HFFc6 (cell line): ENCODE measurements at regions not wholly inside any gene's neighbourhood (a gene's known extent, or its start where the extent isn't known, plus 50 kb on each side); places are given as distances from the start of the nearest gene placed in this dataset.
"Not testable (repeated sequence)": the region's sequence is repeated elsewhere in the genome, so short reads cannot be mapped to it uniquely, and the experiment has no call there.

Experiments
- DNase-seq: peaks from one replicate; pipeline ENCODE4 v3.0.0-alpha.2; 2018
- H3K27ac Mint-ChIP-seq: 2 replicates; pipeline ENCODE4 v1.8.0; 2020; ENCODE audit warnings: mild to moderate bottlenecking, mixed read lengths
- H3K27me3 Mint-ChIP-seq: 2 replicates; pipeline ENCODE4 v1.8.0; 2021; ENCODE audit warnings: mild to moderate bottlenecking, moderate library complexity, mixed read lengths; ENCODE audit not compliant: insufficient read depth
- H3K36me3 Mint-ChIP-seq: 2 replicates; pipeline ENCODE4 v1.8.0; 2021; ENCODE audit warnings: low read depth, mixed read lengths
- H3K4me1 Mint-ChIP-seq: 2 replicates; pipeline ENCODE4 v1.8.0; 2020; ENCODE audit warnings: low read depth, mixed read lengths
- H3K4me3 Mint-ChIP-seq: 2 replicates; pipeline ENCODE4 v1.8.0; 2020; ENCODE audit warnings: mild to moderate bottlenecking, moderate library complexity, mixed read lengths
- H3K9me3 Mint-ChIP-seq: 2 replicates; pipeline ENCODE4 v1.8.0; 2020; ENCODE audit warnings: mild to moderate bottlenecking, mixed read lengths
- TF ChIP-seq, protein P1 (sequence below): fragments of 200-600 bp; sonication (generic); IDR thresholded peaks from 2 replicates; pipeline ENCODE4 v1.5.0; 2021; ENCODE audit warnings: antibody characterized with exemption, mild to moderate bottlenecking

DNA sequence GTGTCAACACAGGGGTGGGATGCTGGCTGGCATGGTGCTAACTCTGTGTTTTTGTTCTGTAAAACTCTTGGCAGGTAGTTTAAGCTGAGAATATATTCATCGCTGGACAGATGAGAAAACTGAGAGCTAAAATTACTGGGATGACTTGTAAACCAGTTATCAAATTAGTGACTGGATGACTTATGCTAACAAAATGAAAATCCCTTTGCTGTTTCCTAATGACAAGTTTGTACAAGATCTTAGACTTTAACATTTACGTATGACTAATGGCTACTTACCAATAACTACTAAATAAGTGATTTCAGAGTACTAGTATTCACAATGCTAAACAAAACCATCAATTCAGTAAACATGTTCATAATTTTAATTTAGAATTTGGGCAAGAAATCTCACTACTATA lies 854.8 kb upstream of the ARRDC3 start:
- Mint-ChIP-seq H3K9me3 (peaks cover 16% of the 10 kb centered on the region), H3K36me3 (no peaks in the 10 kb centered on the region; the same call in 1 of the 2 replicates), H3K27ac (no peak overlapping the region), H3K27me3 (no peaks in the 10 kb centered on the region; the same call in 1 of the 2 replicates), H3K4me3 (no peak overlapping the region), H3K4me1 (no peaks in the 10 kb centered on the region)
- TF ChIP-seq, protein P1, sequence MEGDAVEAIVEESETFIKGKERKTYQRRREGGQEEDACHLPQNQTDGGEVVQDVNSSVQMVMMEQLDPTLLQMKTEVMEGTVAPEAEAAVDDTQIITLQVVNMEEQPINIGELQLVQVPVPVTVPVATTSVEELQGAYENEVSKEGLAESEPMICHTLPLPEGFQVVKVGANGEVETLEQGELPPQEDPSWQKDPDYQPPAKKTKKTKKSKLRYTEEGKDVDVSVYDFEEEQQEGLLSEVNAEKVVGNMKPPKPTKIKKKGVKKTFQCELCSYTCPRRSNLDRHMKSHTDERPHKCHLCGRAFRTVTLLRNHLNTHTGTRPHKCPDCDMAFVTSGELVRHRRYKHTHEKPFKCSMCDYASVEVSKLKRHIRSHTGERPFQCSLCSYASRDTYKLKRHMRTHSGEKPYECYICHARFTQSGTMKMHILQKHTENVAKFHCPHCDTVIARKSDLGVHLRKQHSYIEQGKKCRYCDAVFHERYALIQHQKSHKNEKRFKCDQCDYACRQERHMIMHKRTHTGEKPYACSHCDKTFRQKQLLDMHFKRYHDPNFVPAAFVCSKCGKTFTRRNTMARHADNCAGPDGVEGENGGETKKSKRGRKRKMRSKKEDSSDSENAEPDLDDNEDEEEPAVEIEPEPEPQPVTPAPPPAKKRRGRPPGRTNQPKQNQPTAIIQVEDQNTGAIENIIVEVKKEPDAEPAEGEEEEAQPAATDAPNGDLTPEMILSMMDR: no peak
- DNase-seq: no peak

DNA sequence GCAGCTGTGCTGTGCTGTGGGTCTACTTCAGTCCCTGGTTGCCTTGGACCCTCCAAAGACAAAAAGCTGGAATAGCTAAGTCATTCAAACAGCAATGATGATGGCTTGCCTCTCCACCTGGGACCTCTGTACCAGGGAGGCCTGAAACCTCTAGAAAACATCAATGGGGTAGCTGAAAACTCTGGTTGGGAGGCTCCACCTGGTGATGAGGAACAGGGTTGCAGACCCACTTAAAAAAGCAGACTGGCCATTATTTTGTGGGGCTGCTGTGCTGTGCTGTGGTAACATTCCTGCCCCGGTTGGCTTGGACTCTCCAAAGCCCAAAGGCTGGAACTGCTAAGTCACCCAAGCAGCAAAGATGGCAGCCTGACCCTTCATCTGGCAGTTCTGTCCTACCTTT lies 839.3 kb upstream of the ARRDC3 start:
- no peak overlapping the region for H3K4me3 Mint-ChIP-seq
- H3K4me1 Mint-ChIP-seq: no peaks in the 10 kb centered on the region

DNA sequence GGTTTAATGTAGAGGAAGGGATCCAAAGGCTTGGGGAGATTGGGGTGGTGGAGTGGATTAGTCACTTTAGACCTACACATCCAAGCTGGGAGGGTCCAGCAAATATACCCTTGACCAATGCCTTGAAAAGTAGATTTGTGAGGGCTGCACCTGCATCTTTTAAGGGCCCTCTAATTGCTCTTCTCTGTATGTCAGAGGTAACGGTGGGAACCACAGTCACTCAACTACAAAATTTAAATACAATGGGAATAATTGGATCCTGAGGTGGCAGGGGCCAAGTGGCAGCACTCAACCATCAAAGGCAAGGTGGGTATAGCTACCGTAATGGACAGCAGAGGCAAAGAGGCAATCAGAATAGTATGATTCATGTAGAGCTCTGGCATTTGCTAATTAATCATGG lies 833.7 kb upstream of the ARRDC3 start:
- not testable (repeated sequence) for DNase-seq, H3K27me3 Mint-ChIP-seq, H3K36me3 Mint-ChIP-seq, H3K27ac Mint-ChIP-seq, H3K4me1 Mint-ChIP-seq, H3K4me3 Mint-ChIP-seq
- H3K9me3 Mint-ChIP-seq: peaks cover 53% of the 10 kb centered on the region

More for the DNA sequence above, 839.3 kb upstream of the ARRDC3 start:
- Mint-ChIP-seq H3K9me3 (peaks cover 37% of the 10 kb centered on the region), H3K27ac (no peak overlapping the region), H3K27me3 (no peaks in the 10 kb centered on the region), H3K36me3 (no peaks in the 10 kb centered on the region)
- DNase-seq: no peak
- TF ChIP-seq, protein P1: peak; percentile 8; the same call in 1 of the 2 replicates

DNA sequence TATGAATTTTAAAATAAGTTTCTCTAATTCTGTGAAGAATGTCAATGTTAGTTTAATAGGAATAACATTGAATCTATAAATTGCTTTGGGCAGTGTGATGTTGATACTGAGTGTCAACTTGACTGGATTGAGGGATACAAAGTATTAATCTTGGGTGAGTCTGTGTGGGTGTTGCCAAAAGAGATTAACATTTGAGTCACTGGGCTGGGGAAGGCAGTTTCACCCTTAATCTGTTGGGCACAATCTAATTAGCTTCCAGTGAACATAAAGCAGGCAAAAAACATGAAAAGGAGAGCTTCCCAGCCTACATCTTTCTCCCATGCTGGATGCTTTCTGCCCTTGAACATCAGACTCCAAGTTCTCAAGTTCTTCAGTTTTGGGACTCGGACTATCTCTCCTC lies 832.0 kb upstream of the ARRDC3 start:
- H3K4me3 Mint-ChIP-seq: no peak overlapping the region
- no peaks in the 10 kb centered on the region for H3K36me3 Mint-ChIP-seq
- peaks cover 53% of the 10 kb centered on the region for H3K9me3 Mint-ChIP-seq
- peaks cover 2% of the 10 kb centered on the region; the same call in 1 of the 2 replicates for H3K27me3 Mint-ChIP-seq
- H3K27ac Mint-ChIP-seq: no peak overlapping the region
- TF ChIP-seq, protein P1: no peak
- no peaks in the 10 kb centered on the region for H3K4me1 Mint-ChIP-seq
- DNase-seq: no peak

DNA sequence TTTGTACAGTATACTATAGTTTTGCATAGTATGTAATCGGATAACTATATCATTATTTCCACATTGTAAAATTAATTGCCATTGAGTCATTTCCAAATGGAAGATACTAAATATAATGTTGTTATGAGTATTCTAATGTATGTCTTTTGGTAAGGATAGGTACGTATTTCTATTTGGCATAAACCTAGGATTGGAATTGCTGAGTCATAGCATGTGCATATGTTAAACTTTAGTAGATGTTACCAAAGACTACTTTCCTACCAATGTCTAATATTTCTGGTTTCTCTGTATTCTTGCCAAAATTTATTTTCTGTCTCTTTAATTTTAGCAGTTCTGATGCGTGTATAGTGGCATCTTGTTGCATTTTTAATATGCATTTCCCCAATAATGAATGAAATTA lies 825.1 kb upstream of the ARRDC3 start:
- Mint-ChIP-seq H3K4me3 (no peak overlapping the region), H3K36me3 (no peaks in the 10 kb centered on the region), H3K27ac (no peak overlapping the region), H3K4me1 (no peaks in the 10 kb centered on the region), H3K27me3 (no peaks in the 10 kb centered on the region), H3K9me3 (peaks cover 24% of the 10 kb centered on the region)
- no peak for DNase-seq
- TF ChIP-seq, protein P1: no peak

DNA sequence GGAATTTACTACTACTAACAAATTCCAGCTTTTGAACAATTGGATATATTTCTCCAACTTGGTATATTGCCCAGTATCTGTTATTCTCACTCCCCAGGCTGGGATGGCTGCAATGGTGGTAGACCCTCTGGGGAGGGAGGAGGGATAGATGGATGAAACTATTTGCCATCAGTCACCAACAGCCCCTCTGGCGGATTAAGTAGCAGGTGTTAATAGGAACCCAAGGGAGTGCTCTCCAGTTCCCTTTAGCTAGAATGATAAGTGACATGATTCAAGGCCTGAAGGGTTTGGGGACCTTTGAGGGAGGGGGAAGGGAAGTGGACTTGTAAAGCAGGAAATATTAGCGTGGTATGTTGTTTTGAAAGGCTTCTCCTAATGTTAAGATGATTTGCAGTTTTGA lies 824.0 kb upstream of the ARRDC3 start:
- H3K4me3 Mint-ChIP-seq: no peak overlapping the region
- no peak for DNase-seq
- no peaks in the 10 kb centered on the region for H3K36me3 Mint-ChIP-seq
- H3K9me3 Mint-ChIP-seq: peaks cover 20% of the 10 kb centered on the region
- no peaks in the 10 kb centered on the region for H3K4me1 Mint-ChIP-seq
- TF ChIP-seq, protein P1: no peak
- no peak overlapping the region for H3K27ac Mint-ChIP-seq
- H3K27me3 Mint-ChIP-seq: no peaks in the 10 kb centered on the region
